CD14-positive monocyte (primary cell): ENCODE measurements at regions not wholly inside any gene's neighbourhood (a gene's known extent, or its start where the extent isn't known, plus 50 kb on each side); places are given as distances from the start of the nearest gene placed in this dataset.

Source experiments
- DNase-seq, 3 donors: peaks; one replicate each; pipeline ENCODE4 v3.0.0-alpha.2; 2011 to 2022
- H2AFZ ChIP-seq: 2 replicates; pipeline ENCODE4 v1.6.0; 2012; ENCODE audit warnings: mild to moderate bottlenecking, low read depth, low read length, inconsistent platforms; ENCODE audit not compliant: insufficient read depth, poor library complexity, severe bottlenecking
- H3K27ac ChIP-seq, 2 donors: 1 replicate in 1 of 2; 2 replicates in 1 of 2; pipeline ENCODE4 v1.5.1; 2012 to 2013; ENCODE audit warnings: low read length in 2 of 2, control low read depth in 1 of 2, inconsistent platforms in 1 of 2, low read depth in 1 of 2, mild to moderate bottlenecking in 1 of 2
- H3K27me3 ChIP-seq, 2 donors: one replicate each; pipeline versions ENCODE4 v1.6.0 to v1.6.1; 2011 to 2013; ENCODE audit warnings: low read length in 2 of 2; ENCODE audit not compliant: control insufficient read depth in 2 of 2, insufficient read depth in 2 of 2
- H3K36me3 ChIP-seq, 2 donors: replicated peaks in 1 of 2; 1 replicate in 1 of 2; 2 replicates in 1 of 2; pipeline versions ENCODE4 v1.5.1 to v1.6.1; 2012 to 2013; ENCODE audit warnings: low read length in 2 of 2, control low read depth in 1 of 2, inconsistent platforms in 1 of 2, mild to moderate bottlenecking in 1 of 2; ENCODE audit not compliant: insufficient read depth in 2 of 2, control insufficient read depth in 1 of 2
- H3K4me1 ChIP-seq, 2 donors: 1 replicate in 1 of 2; 2 replicates in 1 of 2; pipeline versions ENCODE4 v1.5.1 to v1.6.1; 2012 to 2013; ENCODE audit warnings: low read length in 2 of 2, control low read depth in 1 of 2, inconsistent platforms in 1 of 2, mild to moderate bottlenecking in 1 of 2, moderate library complexity in 1 of 2; ENCODE audit not compliant: insufficient read depth in 2 of 2, control insufficient read depth in 1 of 2
- H3K4me2 ChIP-seq: replicated peaks from 2 replicates; pipeline ENCODE3; 2012; ENCODE audit warnings: low read length, moderate library complexity, mild to moderate bottlenecking; ENCODE audit not compliant: poor library complexity, severe bottlenecking; ENCODE audit errors: extremely low read depth
- H3K4me3 ChIP-seq, 3 experiments: fragments of 200-600 bp in 1 of 3; sonication (generic) in 1 of 3; replicated peaks in 1 of 3; 1 replicate in 2 of 3; 2 replicates in 1 of 3; pipeline ENCODE4 v1.5.1; 2011 to 2013; ENCODE audit warnings: low read length in 3 of 3, mild to moderate bottlenecking in 3 of 3, control low read depth in 2 of 3, low read depth in 2 of 3, inconsistent platforms in 1 of 3, moderate library complexity in 1 of 3
- H3K79me2 ChIP-seq: 2 replicates; pipeline ENCODE4 v1.6.0; 2012; ENCODE audit warnings: mild to moderate bottlenecking, control low read depth, inconsistent platforms, low read length, moderate library complexity; ENCODE audit not compliant: insufficient read depth
- H3K9ac ChIP-seq: 2 replicates; pipeline ENCODE4 v1.6.0; 2017; ENCODE audit warnings: low read length, mild to moderate bottlenecking; ENCODE audit not compliant: insufficient read depth, poor library complexity, severe bottlenecking
- H3K9me3 ChIP-seq, 2 donors: replicated peaks in 1 of 2; 1 replicate in 1 of 2; 2 replicates in 1 of 2; pipeline versions ENCODE4 v1.5.1 to v1.6.1; 2012 to 2013; ENCODE audit warnings: low read length in 2 of 2, control low read depth in 1 of 2; ENCODE audit not compliant: control insufficient read depth in 1 of 2, insufficient read depth in 1 of 2
- H4K20me1 ChIP-seq: 2 replicates; pipeline ENCODE4 v1.6.0; 2012; ENCODE audit warnings: mild to moderate bottlenecking, low read length, control low read depth, moderate library complexity; ENCODE audit not compliant: insufficient read depth
- H3K27ac Mint-ChIP-seq, 7 donors: one replicate each; pipeline ENCODE4 v1.8.0; 2020; ENCODE audit warnings: mild to moderate bottlenecking in 7 of 7, mixed read lengths in 7 of 7, moderate library complexity in 6 of 7, inconsistent platforms in 2 of 7
- H3K27me3 Mint-ChIP-seq, 3 donors: one replicate each; pipeline ENCODE4 v1.8.0; 2021 to 2022; ENCODE audit warnings: low read depth in 3 of 3, mild to moderate bottlenecking in 3 of 3, mixed read lengths in 3 of 3, moderate library complexity in 3 of 3, inconsistent platforms in 1 of 3
- H3K36me3 Mint-ChIP-seq, 2 donors: one replicate each; pipeline ENCODE4 v1.8.0; 2020; ENCODE audit warnings: mixed read lengths in 2 of 2, inconsistent platforms in 1 of 2, mild to moderate bottlenecking in 1 of 2
- H3K4me1 Mint-ChIP-seq: one replicate; pipeline ENCODE4 v1.8.0; 2020; ENCODE audit warnings: mild to moderate bottlenecking, mixed read lengths
- H3K4me3 Mint-ChIP-seq, 2 donors: one replicate each; pipeline ENCODE4 v1.8.0; 2020; ENCODE audit warnings: mild to moderate bottlenecking in 2 of 2, mixed read lengths in 2 of 2, moderate library complexity in 1 of 2
- H3K9me3 Mint-ChIP-seq, 7 donors: one replicate each; pipeline ENCODE4 v1.8.0; 2020 to 2022; ENCODE audit warnings: mixed read lengths in 7 of 7, mild to moderate bottlenecking in 6 of 7, moderate library complexity in 6 of 7, inconsistent platforms in 2 of 7
- CTCF ChIP-seq: fragments of 200-600 bp; IDR thresholded peaks from one replicate; pipeline ENCODE4 v1.8.0; 2022; ENCODE audit warnings: antibody characterized with exemption, mild to moderate bottlenecking
- WGBS: methylation state at CpG from one replicate; pipeline ENCODE4 v1.1.5; 2013; ENCODE audit warnings: missing lambda C conversion rate; ENCODE audit not compliant: insufficient coverage; 5-methylcytosine and 5-hydroxymethylcytosine counted together
- intact Hi-C, 2 donors: fragments of 100-400 bp; cut with micrococcal nuclease; formaldehyde crosslinking; loops; one replicate each; pipeline versions ENCODE4 v1.15.0 to v1.15.1; 2023

- no peaks in the 10 kb centered on the region for H3K27me3 ChIP-seq
- no peak overlapping the region for H3K27ac ChIP-seq
- no peak overlapping the region for H3K4me3 ChIP-seq
- peaks cover 73 to 93% of the 10 kb centered on the region in 2 donors for H3K9me3 ChIP-seq
- intact Hi-C loops: no loop called here
- TF ChIP-seq CTCF: no peak
- no peaks in the 10 kb centered on the region for H4K20me1 ChIP-seq
- 80% methylated on average over 1 of the region's 4 CpGs for WGBS
- Mint-ChIP-seq H3K4me1 (no peaks in the 10 kb centered on the region), H3K27me3 (peaks cover 0 to 3% (median 1%) of the 10 kb centered on the region in 3 donors), H3K27ac (no peak overlapping the region), H3K4me3 (no peak overlapping the region), H3K9me3 (peaks cover 41 to 68% (median 51%) of the 10 kb centered on the region in 7 donors), H3K36me3 (no peaks in the 10 kb centered on the region)
- no peak overlapping the region for H3K9ac ChIP-seq
- H3K79me2 ChIP-seq: no peaks in the 10 kb centered on the region
- no peak overlapping the region for H2AFZ ChIP-seq
- H3K4me2 ChIP-seq: no peak overlapping the region
- no peaks in the 10 kb centered on the region for H3K4me1 ChIP-seq
- no peaks in the 10 kb centered on the region for H3K36me3 ChIP-seq
- DNase-seq: no peak
Observed at GRCh38 chr16:35910409-35910808, 2451.0 kb downstream of the TP53TG3F start.

DNA sequence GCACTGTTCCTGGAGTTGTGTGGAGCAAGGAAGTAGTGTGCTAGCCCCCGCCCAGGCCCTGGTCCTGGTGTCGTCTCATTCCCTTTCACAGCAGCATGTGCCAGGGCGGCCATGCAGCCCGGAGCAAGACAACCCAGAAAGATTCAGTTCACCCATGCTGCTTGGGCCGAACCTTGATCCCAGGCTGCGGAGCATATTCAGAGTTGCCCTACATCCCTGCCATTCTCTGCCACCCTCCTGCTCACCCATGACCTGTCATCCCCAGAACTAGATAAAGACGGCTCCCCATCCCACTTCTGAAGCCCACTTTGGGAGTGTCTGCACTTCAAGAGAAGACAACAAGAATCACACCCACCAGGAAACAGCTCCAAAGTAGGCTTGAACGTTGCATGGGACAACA lies 2452.5 kb downstream of the TP53TG3F start:
- DNase-seq: no peak
- H3K27ac Mint-ChIP-seq: no peak overlapping the region
- H3K4me3 Mint-ChIP-seq: no peak overlapping the region
- Histone ChIP-seq H3K4me2 (no peak overlapping the region), H3K4me1 (no peaks in the 10 kb centered on the region), H3K27me3 (no peaks in the 10 kb centered on the region), H3K9me3 (peaks cover 60 to 88% of the 10 kb centered on the region in 2 donors), H3K9ac (no peak overlapping the region), H4K20me1 (no peaks in the 10 kb centered on the region), H3K79me2 (no peaks in the 10 kb centered on the region), H3K36me3 (no peaks in the 10 kb centered on the region), H3K27ac (no peak overlapping the region), H3K4me3 (no peak overlapping the region), H2AFZ (no peak overlapping the region)
- no peaks in the 10 kb centered on the region for H3K4me1 Mint-ChIP-seq
- H3K9me3 Mint-ChIP-seq: peaks cover 29 to 59% (median 43%) of the 10 kb centered on the region in 7 donors
- peaks cover 0 to 2% (median 0%) of the 10 kb centered on the region in 3 donors for H3K27me3 Mint-ChIP-seq
- no peak for TF ChIP-seq CTCF
- H3K36me3 Mint-ChIP-seq: no peaks in the 10 kb centered on the region
- intact Hi-C loops: no loop called here
- 80% methylated on average over 7 of the region's 8 CpGs for WGBS
